MCF 10A (cell line): ENCODE measurements at regions not wholly inside any gene's neighbourhood (a gene's known extent, or its start where the extent isn't known, plus 50 kb on each side); places are given as distances from the start of the nearest gene placed in this dataset.

Experiments
- BruUV-seq: library from RNA; stranded (reverse); fragments of 400-500 nt; replicated peaks from 2 replicates; lab custom pipeline; 2021; lab: Mats Ljungman, UMichigan
- CTCF ChIA-PET: fragments of 300-600 bp; sonication (Branson Sonifier 250); formaldehyde crosslinking; extraction: SDS; loops from one replicate; lab custom pipeline; 2021; ENCODE audit warnings: antibody characterized with exemption, inconsistent platforms; lab: Yijun Ruan, JAX
- POLR2A ChIA-PET: fragments of 300-600, 350-650 bp; sonication (Branson Sonifier 250); formaldehyde crosslinking; extraction: SDS; loops from one replicate; lab custom pipeline; 2020; ENCODE audit warnings: antibody characterized with exemption, inconsistent platforms; lab: Yijun Ruan, JAX
- DNase-seq: peaks from one replicate; pipeline ENCODE4 v3.0.0-alpha.2; 2018; ENCODE audit not compliant: unreplicated experiment
- H3K27ac Mint-ChIP-seq: one replicate; pipeline ENCODE4 v1.8.0; 2022; ENCODE audit warnings: mild to moderate bottlenecking, low read depth, mixed read lengths; ENCODE audit not compliant: unreplicated experiment
- H3K27me3 Mint-ChIP-seq: one replicate; pipeline ENCODE4 v1.8.0; 2022; ENCODE audit warnings: mixed read lengths; ENCODE audit not compliant: insufficient read depth, unreplicated experiment
- H3K36me3 Mint-ChIP-seq: one replicate; pipeline ENCODE4 v1.8.0; 2022; ENCODE audit warnings: mild to moderate bottlenecking, moderate library complexity, mixed read lengths; ENCODE audit not compliant: insufficient read depth, unreplicated experiment
- H3K4me1 Mint-ChIP-seq: one replicate; pipeline ENCODE4 v1.8.0; 2022; ENCODE audit warnings: mixed read lengths; ENCODE audit not compliant: insufficient read depth, unreplicated experiment
- H3K4me3 Mint-ChIP-seq: one replicate; pipeline ENCODE4 v1.8.0; 2022; ENCODE audit warnings: mild to moderate bottlenecking, moderate library complexity, mixed read lengths; ENCODE audit not compliant: unreplicated experiment
- H3K9me3 Mint-ChIP-seq: one replicate; pipeline ENCODE4 v1.8.0; 2022; ENCODE audit warnings: mixed read lengths; ENCODE audit not compliant: unreplicated experiment
- CTCF ChIP-seq: fragments of 200-600 bp; IDR thresholded peaks from one replicate; pipeline ENCODE4 v1.8.0; 2022; ENCODE audit warnings: antibody characterized with exemption, mild to moderate bottlenecking; ENCODE audit not compliant: unreplicated experiment
- intact Hi-C: fragments of 100-400 bp; cut with micrococcal nuclease; formaldehyde crosslinking; loops from 2 replicates; pipeline ENCODE4 v1.14.1; 2022

- Mint-ChIP-seq H3K9me3 (no peaks in the 10 kb centered on the region), H3K36me3 (no peaks in the 10 kb centered on the region), H3K27me3 (no peaks in the 10 kb centered on the region), H3K4me1 (no peaks in the 10 kb centered on the region), H3K27ac (no peak overlapping the region), H3K4me3 (no peak overlapping the region)
- intact Hi-C loops: no loop called here
- no TSS peak for BruUV-seq
- peak; percentile 34 for DNase-seq
- TF ChIP-seq CTCF: no peak
- POLR2A ChIA-PET: no interaction called here
- CTCF ChIA-PET: no interaction called here
Observed at GRCh38 chr1:60589916-60590315, 492.4 kb upstream of the NFIA start.

- H3K36me3 Mint-ChIP-seq: no peaks in the 10 kb centered on the region
- CTCF ChIA-PET: no interaction called here
- no TSS peak for BruUV-seq
- no peaks in the 10 kb centered on the region for H3K4me1 Mint-ChIP-seq
- no peak for TF ChIP-seq CTCF
- H3K9me3 Mint-ChIP-seq: peaks cover 3% of the 10 kb centered on the region
- POLR2A ChIA-PET: no interaction called here
- no peak overlapping the region for H3K27ac Mint-ChIP-seq
- DNase-seq: no peak
- intact Hi-C loops: no loop called here
- H3K27me3 Mint-ChIP-seq: no peaks in the 10 kb centered on the region
- H3K4me3 Mint-ChIP-seq: no peak overlapping the region
Observed at GRCh38 chr1:60589046-60589748, 493.2 kb upstream of the NFIA start.

GRCh38 chr1:60584371-60584770 is 498.0 kb upstream of the NFIA start:
- intact Hi-C loops: no loop called here
- no peak for DNase-seq
- ChIA-PET POLR2A (interaction anchor here (0.8 to 1.7 kb wide), 2 partner anchors 11 to 20 kb away, joined by 3 to 6 read pairs; no protein-coding TSS in a partner anchor), CTCF (interaction anchor here (1.0 kb wide), 1 partner anchor 13 kb away, joined by 3 read pairs; no protein-coding TSS in a partner anchor)
- TF ChIP-seq CTCF: no peak
- Mint-ChIP-seq H3K27me3 (no peaks in the 10 kb centered on the region), H3K4me3 (no peak overlapping the region), H3K9me3 (peaks cover 16% of the 10 kb centered on the region), H3K4me1 (no peaks in the 10 kb centered on the region), H3K36me3 (peaks cover 9% of the 10 kb centered on the region), H3K27ac (no peak overlapping the region)
- no TSS peak for BruUV-seq

GRCh38 chr1:60583696-60584095 is 498.7 kb upstream of the NFIA start:
- H3K36me3 Mint-ChIP-seq: peaks cover 9% of the 10 kb centered on the region
- peaks cover 16% of the 10 kb centered on the region for H3K9me3 Mint-ChIP-seq
- no peak overlapping the region for H3K27ac Mint-ChIP-seq
- intact Hi-C loops: no loop called here
- CTCF ChIA-PET: interaction anchor here (0.6 to 1.0 kb wide), 2 partner anchors 14 to 46 kb away, joined by 3 read pairs; no protein-coding TSS in a partner anchor
- no peaks in the 10 kb centered on the region for H3K27me3 Mint-ChIP-seq
- no peak for TF ChIP-seq CTCF
- no peaks in the 10 kb centered on the region for H3K4me1 Mint-ChIP-seq
- no peak for DNase-seq
- no peak overlapping the region for H3K4me3 Mint-ChIP-seq
- no TSS peak for BruUV-seq
- POLR2A ChIA-PET: interaction anchor here (0.8 kb wide), 1 partner anchor 19 kb away, joined by 3 read pairs; no protein-coding TSS in a partner anchor
